ENCODE measurements at regions not wholly inside any gene's neighbourhood (a gene's known extent, or its start where the extent isn't known, plus 50 kb on each side); places are given as distances from the start of the nearest gene placed in this dataset.
A peak's percentile ranks its signal among the peaks of the same experiment; 100 is the strongest.

DNA sequence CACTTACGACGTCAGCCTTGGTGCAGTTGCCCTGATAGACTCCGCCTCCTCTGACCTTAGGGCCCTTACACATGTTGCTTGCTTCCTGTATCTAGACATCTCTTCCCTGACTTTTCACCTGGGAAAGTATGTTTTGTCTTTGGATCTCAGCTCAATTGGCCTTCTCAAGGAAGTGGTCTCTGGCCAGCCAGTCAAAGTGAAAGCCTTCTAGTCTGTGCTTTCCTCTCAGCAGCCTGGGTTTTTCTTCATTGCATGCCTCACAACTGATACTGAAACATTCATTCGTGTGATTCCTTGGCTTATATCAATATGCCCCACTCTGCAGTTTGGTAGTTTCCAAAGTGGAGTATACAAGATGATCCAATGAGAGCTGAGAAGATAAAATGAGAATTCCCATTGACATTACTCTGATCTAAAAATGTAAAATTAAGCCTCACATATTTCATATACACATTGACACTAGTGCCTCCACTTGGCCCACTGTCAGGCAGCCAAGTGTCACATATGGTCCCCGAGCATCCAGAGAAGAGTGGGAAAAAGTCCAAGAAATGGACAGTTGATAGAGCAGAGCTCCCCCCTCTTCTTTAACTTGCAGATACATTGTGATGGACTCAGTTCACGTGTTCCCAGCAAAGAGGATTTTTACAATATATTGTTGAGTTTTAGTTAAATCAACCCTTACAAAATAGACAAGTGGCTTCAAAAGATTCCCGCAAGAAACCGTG, 371.2 kb upstream of the ASIC2 start:
- H3K9ac ChIP-seq (ENCODE audit: low read length) = no peak overlapping the region
- no peaks in the 10 kb centered on the region for H3K9me3 ChIP-seq (ENCODE audit: insufficient read depth, low read length)
- H3K4me1 ChIP-seq (ENCODE audit: low read length) = no peaks in the 10 kb centered on the region
- no peak overlapping the region for H3K4me2 ChIP-seq (ENCODE audit: low read length)
- TF ChIP-seq, protein P1, sequence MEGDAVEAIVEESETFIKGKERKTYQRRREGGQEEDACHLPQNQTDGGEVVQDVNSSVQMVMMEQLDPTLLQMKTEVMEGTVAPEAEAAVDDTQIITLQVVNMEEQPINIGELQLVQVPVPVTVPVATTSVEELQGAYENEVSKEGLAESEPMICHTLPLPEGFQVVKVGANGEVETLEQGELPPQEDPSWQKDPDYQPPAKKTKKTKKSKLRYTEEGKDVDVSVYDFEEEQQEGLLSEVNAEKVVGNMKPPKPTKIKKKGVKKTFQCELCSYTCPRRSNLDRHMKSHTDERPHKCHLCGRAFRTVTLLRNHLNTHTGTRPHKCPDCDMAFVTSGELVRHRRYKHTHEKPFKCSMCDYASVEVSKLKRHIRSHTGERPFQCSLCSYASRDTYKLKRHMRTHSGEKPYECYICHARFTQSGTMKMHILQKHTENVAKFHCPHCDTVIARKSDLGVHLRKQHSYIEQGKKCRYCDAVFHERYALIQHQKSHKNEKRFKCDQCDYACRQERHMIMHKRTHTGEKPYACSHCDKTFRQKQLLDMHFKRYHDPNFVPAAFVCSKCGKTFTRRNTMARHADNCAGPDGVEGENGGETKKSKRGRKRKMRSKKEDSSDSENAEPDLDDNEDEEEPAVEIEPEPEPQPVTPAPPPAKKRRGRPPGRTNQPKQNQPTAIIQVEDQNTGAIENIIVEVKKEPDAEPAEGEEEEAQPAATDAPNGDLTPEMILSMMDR (IDR thresholded peaks at IDR 0.05; ENCODE audit: low read depth, low read length) = no peak
- no peak for TF ChIP-seq EZH2phosphoT487 (IDR thresholded peaks at IDR 0.05; ENCODE audit: low read depth)
- H3K4me3 ChIP-seq (ENCODE audit: low read length) = no peak overlapping the region
- no peak overlapping the region for H2AFZ ChIP-seq (ENCODE audit: low read depth, low read length)
- no peaks in the 10 kb centered on the region for H3K36me3 ChIP-seq (replicated peaks; ENCODE audit: low read depth, low read length)
- H3K79me2 ChIP-seq (ENCODE audit: low read length) = no peaks in the 10 kb centered on the region
- no peak overlapping the region for H3K27ac ChIP-seq (ENCODE audit: low read length)
- H3K27me3 ChIP-seq (ENCODE audit: low read depth, low read length) = peaks cover 25% of the 10 kb centered on the region
- H4K20me1 ChIP-seq (ENCODE audit: insufficient read depth, low read length) = no peaks in the 10 kb centered on the region

GRCh38 chr17:33667052-33667509, 374.0 kb upstream of the ASIC2 start:
- no peak overlapping the region for H2AFZ ChIP-seq (ENCODE audit: low read depth, low read length)
- H3K9me3 ChIP-seq (ENCODE audit: insufficient read depth, low read length) = no peaks in the 10 kb centered on the region
- no peak overlapping the region for H3K9ac ChIP-seq (ENCODE audit: low read length)
- TF ChIP-seq EZH2phosphoT487 (IDR thresholded peaks at IDR 0.05; ENCODE audit: low read depth) = no peak
- TF ChIP-seq, protein P1 (IDR thresholded peaks at IDR 0.05; ENCODE audit: low read depth, low read length) = no peak
- peaks cover 35% of the 10 kb centered on the region for H3K27me3 ChIP-seq (ENCODE audit: low read depth, low read length)
- H3K79me2 ChIP-seq (ENCODE audit: low read length) = no peaks in the 10 kb centered on the region
- H3K4me1 ChIP-seq (ENCODE audit: low read length) = no peaks in the 10 kb centered on the region
- no peaks in the 10 kb centered on the region for H3K36me3 ChIP-seq (replicated peaks; ENCODE audit: low read depth, low read length)
- no peak overlapping the region for H3K4me2 ChIP-seq (ENCODE audit: low read length)
- H4K20me1 ChIP-seq (ENCODE audit: insufficient read depth, low read length) = no peaks in the 10 kb centered on the region
- H3K27ac ChIP-seq (ENCODE audit: low read length) = 0 out of 2 replicates have a peak overlapping the region, but pooled peaks have one; percentile 11
- no peak overlapping the region for H3K4me3 ChIP-seq (ENCODE audit: low read length)

DNA sequence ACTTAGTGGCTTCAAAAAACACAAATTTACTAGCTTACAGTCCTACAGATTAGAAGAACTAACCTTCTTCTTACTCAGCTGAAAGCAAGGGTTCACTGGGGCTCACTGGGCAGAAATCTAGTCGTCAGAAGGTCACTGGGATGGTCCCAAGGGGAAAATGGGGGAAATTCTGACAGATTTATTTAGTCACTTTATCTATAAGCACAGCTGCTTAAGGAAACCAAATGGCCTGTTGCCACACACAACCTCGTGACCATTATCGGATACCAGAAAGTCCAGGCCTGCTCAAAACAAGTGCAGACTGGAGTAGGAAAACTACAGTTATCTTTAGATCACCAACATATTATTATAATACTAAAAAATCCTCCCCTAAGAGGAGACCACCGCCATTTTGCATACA, 374.6 kb upstream of the ASIC2 start:
- no peaks in the 10 kb centered on the region for H3K9me3 ChIP-seq (ENCODE audit: insufficient read depth, low read length)
- H2AFZ ChIP-seq (ENCODE audit: low read depth, low read length) = no peak overlapping the region
- TF ChIP-seq, protein P1 (IDR thresholded peaks at IDR 0.05; ENCODE audit: low read depth, low read length) = no peak
- TF ChIP-seq EZH2phosphoT487 (IDR thresholded peaks at IDR 0.05; ENCODE audit: low read depth) = no peak
- H3K27ac ChIP-seq (ENCODE audit: low read length) = 0 out of 2 replicates have a peak overlapping the region, but pooled peaks have one; percentile 11
- no peak overlapping the region for H3K4me3 ChIP-seq (ENCODE audit: low read length)
- H3K9ac ChIP-seq (ENCODE audit: low read length) = no peak overlapping the region
- no peaks in the 10 kb centered on the region for H3K36me3 ChIP-seq (replicated peaks; ENCODE audit: low read depth, low read length)
- H3K4me2 ChIP-seq (ENCODE audit: low read length) = no peak overlapping the region
- no peaks in the 10 kb centered on the region for H4K20me1 ChIP-seq (ENCODE audit: insufficient read depth, low read length)
- H3K4me1 ChIP-seq (ENCODE audit: low read length) = no peaks in the 10 kb centered on the region
- H3K27me3 ChIP-seq (ENCODE audit: low read depth, low read length) = peaks cover 40% of the 10 kb centered on the region
- no peaks in the 10 kb centered on the region for H3K79me2 ChIP-seq (ENCODE audit: low read length)

GRCh38 chr17:33668516-33668915, 375.4 kb upstream of the ASIC2 start:
- H3K9ac ChIP-seq (ENCODE audit: low read length) = no peak overlapping the region
- peaks cover 45% of the 10 kb centered on the region for H3K27me3 ChIP-seq (ENCODE audit: low read depth, low read length)
- H4K20me1 ChIP-seq (ENCODE audit: insufficient read depth, low read length) = no peaks in the 10 kb centered on the region
- H3K4me2 ChIP-seq (ENCODE audit: low read length) = no peak overlapping the region
- H3K4me3 ChIP-seq (ENCODE audit: low read length) = no peak overlapping the region
- no peaks in the 10 kb centered on the region for H3K79me2 ChIP-seq (ENCODE audit: low read length)
- no peaks in the 10 kb centered on the region for H3K36me3 ChIP-seq (replicated peaks; ENCODE audit: low read depth, low read length)
- no peaks in the 10 kb centered on the region for H3K9me3 ChIP-seq (ENCODE audit: insufficient read depth, low read length)
- no peaks in the 10 kb centered on the region for H3K4me1 ChIP-seq (ENCODE audit: low read length)
- no peak overlapping the region for H2AFZ ChIP-seq (ENCODE audit: low read depth, low read length)
- TF ChIP-seq, protein P1 (IDR thresholded peaks at IDR 0.05; ENCODE audit: low read depth, low read length) = no peak
- TF ChIP-seq EZH2phosphoT487 (IDR thresholded peaks at IDR 0.05; ENCODE audit: low read depth) = no peak
- no peak overlapping the region for H3K27ac ChIP-seq (ENCODE audit: low read length)

Data from OCI-LY3 (cell line).